GM23338 (cell line): ENCODE measurements at regions not wholly inside any gene's neighbourhood (a gene's known extent, or its start where the extent isn't known, plus 50 kb on each side); places are given as distances from the start of the nearest gene placed in this dataset.

Experiments used
- ATAC-seq: fragments of 200-7000 bp; cut with Tn5 transposase; 3 replicates; pipeline ENCODE4 v1.9.1; 2020
- DNase-seq: peaks from one replicate; pipeline ENCODE4 v3.0.0-alpha.2; 2015; ENCODE audit warnings: low spot score
- H2AFZ ChIP-seq: fragments of 200-600 bp; sonication (generic); 2 replicates; pipeline ENCODE4 v1.8.0; 2016; ENCODE audit warnings: antibody characterized with exemption, mild to moderate bottlenecking, moderate library complexity
- H3F3A ChIP-seq: fragments of 200-600 bp; sonication (generic); replicated peaks from 2 replicates; pipeline ENCODE4 v1.8.0; 2017; ENCODE audit warnings: antibody characterized with exemption, mixed run types, low read depth
- H3K27ac ChIP-seq: fragments of 200-600 bp; sonication (generic); 2 replicates; pipeline ENCODE4 v1.6.1; 2016; ENCODE audit warnings: low read depth
- H3K27me3 ChIP-seq: fragments of 200-600 bp; sonication (generic); 2 replicates; pipeline ENCODE4 v1.8.0; 2016; ENCODE audit warnings: mild to moderate bottlenecking, mixed run types, moderate library complexity; ENCODE audit not compliant: insufficient read depth
- H3K36me3 ChIP-seq: fragments of 200-600 bp; sonication (generic); 2 replicates; pipeline ENCODE4 v1.8.0; 2016; ENCODE audit warnings: mild to moderate bottlenecking; ENCODE audit not compliant: insufficient read depth
- H3K4me1 ChIP-seq: fragments of 200-600 bp; sonication (generic); 2 replicates; pipeline ENCODE4 v1.8.0; 2016; ENCODE audit warnings: mild to moderate bottlenecking, moderate library complexity; ENCODE audit not compliant: insufficient read depth
- H3K4me2 ChIP-seq: fragments of 200-600 bp; sonication (generic); 2 replicates; pipeline ENCODE4 v1.7.1; 2017; ENCODE audit warnings: mixed run types
- H3K4me3 ChIP-seq: fragments of 200-600 bp; sonication (generic); 2 replicates; pipeline ENCODE4 v1.6.1; 2016; ENCODE audit warnings: mixed run types
- H3K79me2 ChIP-seq: fragments of 200-600 bp; sonication (generic); replicated peaks from 2 replicates; pipeline ENCODE4 v1.8.0; 2017; ENCODE audit warnings: mild to moderate bottlenecking; ENCODE audit not compliant: insufficient read depth
- H3K9me2 ChIP-seq: fragments of 200-600 bp; sonication (generic); 2 replicates; pipeline ENCODE4 v1.8.0; 2017; ENCODE audit not compliant: insufficient read depth
- H4K20me1 ChIP-seq: fragments of 200-600 bp; sonication (generic); replicated peaks from 2 replicates; pipeline ENCODE4 v1.8.0; 2017; ENCODE audit warnings: mild to moderate bottlenecking; ENCODE audit not compliant: insufficient read depth
- H3K27ac Mint-ChIP-seq: 2 replicates; pipeline ENCODE4 v1.8.0; 2020; ENCODE audit warnings: inconsistent platforms, mild to moderate bottlenecking, moderate library complexity, mixed read lengths
- H3K27me3 Mint-ChIP-seq: 3 replicates; pipeline ENCODE4 v1.8.0; 2022; ENCODE audit warnings: low read depth, mild to moderate bottlenecking, moderate library complexity, mixed read lengths, inconsistent platforms; ENCODE audit not compliant: insufficient read depth, poor library complexity
- H3K36me3 Mint-ChIP-seq: 3 replicates; pipeline ENCODE4 v1.8.0; 2021; ENCODE audit warnings: low read depth, mild to moderate bottlenecking, inconsistent platforms, moderate library complexity, mixed read lengths
- H3K4me1 Mint-ChIP-seq: 3 replicates; pipeline ENCODE4 v1.8.0; 2020; ENCODE audit warnings: mild to moderate bottlenecking, inconsistent platforms, mixed read lengths
- H3K4me3 Mint-ChIP-seq: 3 replicates; pipeline ENCODE4 v1.8.0; 2021; ENCODE audit warnings: moderate library complexity, mild to moderate bottlenecking, inconsistent platforms, mixed read lengths
- H3K9me3 Mint-ChIP-seq: 3 replicates; pipeline ENCODE4 v1.8.0; 2020; ENCODE audit warnings: moderate library complexity, mild to moderate bottlenecking, inconsistent platforms, mixed read lengths
- CTCF ChIP-seq, 2 experiments: fragments of 200-600 bp in 1 of 2; sonication (generic) in 1 of 2; conservative IDR thresholded peaks; 2 replicates each; pipeline versions ENCODE4 v1.5.1 to v1.6.1; 2016 to 2017; ENCODE audit warnings: antibody characterized with exemption in 2 of 2, low read depth in 2 of 2, mild to moderate bottlenecking in 2 of 2, moderate library complexity in 1 of 2
- ETS1 ChIP-seq: IDR thresholded peaks from 2 replicates; pipeline ENCODE4 v1.6.1; 2016; ENCODE audit warnings: antibody characterized with exemption
- EZH2 ChIP-seq: fragments of 200-600 bp; sonication (generic); IDR thresholded peaks from one replicate; pipeline ENCODE4 v1.8.0; 2017; ENCODE audit warnings: antibody characterized with exemption, mild to moderate bottlenecking, low read depth; ENCODE audit not compliant: unreplicated experiment
- ZNF462 ChIP-seq: fragments of 250-450 bp; sonication (Bioruptor Pico); IDR thresholded peaks from 2 replicates; pipeline ENCODE4 v1.5.0; 2020; ENCODE audit warnings: mild to moderate bottlenecking, moderate library complexity

GRCh38 chr2:195319112-195319460, 337.9 kb upstream of the SLC39A10 start (continued):
- no peak for TF ChIP-seq ZNF462 (CRISPR knock-in tag)
- no peak for TF ChIP-seq ETS1

GRCh38 chr2:195318440-195319111, 338.4 kb upstream of the SLC39A10 start:
- Histone ChIP-seq H3K36me3 (no peaks in the 10 kb centered on the region), H3K27ac (no peak overlapping the region), H2AFZ (no peak overlapping the region), H4K20me1 (no peaks in the 10 kb centered on the region), H3K79me2 (no peaks in the 10 kb centered on the region), H3K27me3 (no peaks in the 10 kb centered on the region), H3F3A (no peaks in the 10 kb centered on the region), H3K4me2 (no peak overlapping the region), H3K9me2 (no peaks in the 10 kb centered on the region), H3K4me3 (no peak overlapping the region), H3K4me1 (no peaks in the 10 kb centered on the region)
- ATAC-seq: no peak; the same call in 2 of the 3 replicates
- Mint-ChIP-seq H3K27ac (no peak overlapping the region), H3K4me3 (no peak overlapping the region), H3K9me3 (no peaks in the 10 kb centered on the region), H3K36me3 (no peaks in the 10 kb centered on the region), H3K4me1 (no peaks in the 10 kb centered on the region), H3K27me3 (no peaks in the 10 kb centered on the region)
- peak; percentile 67 for DNase-seq
- peak; percentile 71 to 87 for TF ChIP-seq CTCF (conservative IDR thresholded peaks at IDR 0.05; ENCODE audit: low read depth in 2 of 2)
- TF ChIP-seq EZH2: no peak
- no peak for TF ChIP-seq ZNF462 (CRISPR knock-in tag)
